HG02884 (cell line): ENCODE measurements at regions not wholly inside any gene's neighbourhood (a gene's known extent, or its start where the extent isn't known, plus 50 kb on each side); places are given as distances from the start of the nearest gene placed in this dataset.

Experiments used
- ATAC-seq: cut with Tn5 transposase; IDR thresholded peaks from one replicate; pipeline ENCODE4 v1.9.1; 2021; ENCODE audit warnings: mild to moderate bottlenecking, moderate library complexity; ENCODE audit not compliant: unreplicated experiment

- no peak for ATAC-seq
Observed at GRCh38 chr13:87872813-87873212, 201.6 kb downstream of the SLITRK5 start.

GRCh38 chr13:87877477-87877876 is 206.3 kb downstream of the SLITRK5 start:
- ATAC-seq = no peak

- ATAC-seq = no peak
Observed at GRCh38 chr13:87878706-87879105, 207.5 kb downstream of the SLITRK5 start.

- ATAC-seq = no peak
Observed at GRCh38 chr13:87884884-87885283, 213.7 kb downstream of the SLITRK5 start.

GRCh38 chr13:87887459-87888123 is 216.4 kb downstream of the SLITRK5 start:
- ATAC-seq = no peak

- ATAC-seq = no peak
Observed at GRCh38 chr13:87889254-87889653, 218.1 kb downstream of the SLITRK5 start.

GRCh38 chr13:87893186-87893585 is 222.0 kb downstream of the SLITRK5 start:
- no peak for ATAC-seq

GRCh38 chr13:87894059-87894458 is 222.9 kb downstream of the SLITRK5 start:
- no peak for ATAC-seq

GRCh38 chr13:87903553-87903952 is 232.4 kb downstream of the SLITRK5 start:
- no peak for ATAC-seq

GRCh38 chr13:87906411-87906810 is 235.2 kb downstream of the SLITRK5 start:
- no peak for ATAC-seq

GRCh38 chr13:87907202-87907601 is 236.0 kb downstream of the SLITRK5 start:
- no peak for ATAC-seq

GRCh38 chr13:87919956-87920355 is 248.8 kb downstream of the SLITRK5 start:
- ATAC-seq = no peak

- no peak for ATAC-seq
Observed at GRCh38 chr13:87923753-87924152, 252.6 kb downstream of the SLITRK5 start.

GRCh38 chr13:87925006-87925405 is 253.8 kb downstream of the SLITRK5 start:
- no peak for ATAC-seq

GRCh38 chr13:87940776-87941175 is 269.6 kb downstream of the SLITRK5 start:
- ATAC-seq = no peak

GRCh38 chr13:87941226-87941625 is 270.1 kb downstream of the SLITRK5 start:
- ATAC-seq = no peak

- no peak for ATAC-seq
Observed at GRCh38 chr13:87942205-87942604, 271.0 kb downstream of the SLITRK5 start.

GRCh38 chr13:87944038-87944437 is 272.9 kb downstream of the SLITRK5 start:
- no peak for ATAC-seq

- ATAC-seq = no peak
Observed at GRCh38 chr13:87952377-87952776, 281.2 kb downstream of the SLITRK5 start.

GRCh38 chr13:87953381-87953780 is 282.2 kb downstream of the SLITRK5 start:
- no peak for ATAC-seq

GRCh38 chr13:87954091-87954490 is 282.9 kb downstream of the SLITRK5 start:
- no peak for ATAC-seq

GRCh38 chr13:87961546-87961945 is 290.4 kb downstream of the SLITRK5 start:
- no peak for ATAC-seq

- no peak for ATAC-seq
Observed at GRCh38 chr13:87972568-87972967, 301.4 kb downstream of the SLITRK5 start.
